CD14-positive monocyte (primary cell): ENCODE measurements at regions not wholly inside any gene's neighbourhood (a gene's known extent, or its start where the extent isn't known, plus 50 kb on each side); places are given as distances from the start of the nearest gene placed in this dataset.

Source experiments
- DNase-seq, 3 donors: peaks; one replicate each; pipeline ENCODE4 v3.0.0-alpha.2; 2011 to 2022
- H2AFZ ChIP-seq: 2 replicates; pipeline ENCODE4 v1.6.0; 2012; ENCODE audit warnings: mild to moderate bottlenecking, low read depth, low read length, inconsistent platforms; ENCODE audit not compliant: insufficient read depth, poor library complexity, severe bottlenecking
- H3K27ac ChIP-seq, 2 donors: 1 replicate in 1 of 2; 2 replicates in 1 of 2; pipeline ENCODE4 v1.5.1; 2012 to 2013; ENCODE audit warnings: low read length in 2 of 2, control low read depth in 1 of 2, inconsistent platforms in 1 of 2, low read depth in 1 of 2, mild to moderate bottlenecking in 1 of 2
- H3K27me3 ChIP-seq, 2 donors: one replicate each; pipeline versions ENCODE4 v1.6.0 to v1.6.1; 2011 to 2013; ENCODE audit warnings: low read length in 2 of 2; ENCODE audit not compliant: control insufficient read depth in 2 of 2, insufficient read depth in 2 of 2
- H3K36me3 ChIP-seq, 2 donors: replicated peaks in 1 of 2; 1 replicate in 1 of 2; 2 replicates in 1 of 2; pipeline versions ENCODE4 v1.5.1 to v1.6.1; 2012 to 2013; ENCODE audit warnings: low read length in 2 of 2, control low read depth in 1 of 2, inconsistent platforms in 1 of 2, mild to moderate bottlenecking in 1 of 2; ENCODE audit not compliant: insufficient read depth in 2 of 2, control insufficient read depth in 1 of 2
- H3K4me1 ChIP-seq, 2 donors: 1 replicate in 1 of 2; 2 replicates in 1 of 2; pipeline versions ENCODE4 v1.5.1 to v1.6.1; 2012 to 2013; ENCODE audit warnings: low read length in 2 of 2, control low read depth in 1 of 2, inconsistent platforms in 1 of 2, mild to moderate bottlenecking in 1 of 2, moderate library complexity in 1 of 2; ENCODE audit not compliant: insufficient read depth in 2 of 2, control insufficient read depth in 1 of 2
- H3K4me2 ChIP-seq: replicated peaks from 2 replicates; pipeline ENCODE3; 2012; ENCODE audit warnings: low read length, moderate library complexity, mild to moderate bottlenecking; ENCODE audit not compliant: poor library complexity, severe bottlenecking; ENCODE audit errors: extremely low read depth
- H3K4me3 ChIP-seq, 3 experiments: fragments of 200-600 bp in 1 of 3; sonication (generic) in 1 of 3; replicated peaks in 1 of 3; 1 replicate in 2 of 3; 2 replicates in 1 of 3; pipeline ENCODE4 v1.5.1; 2011 to 2013; ENCODE audit warnings: low read length in 3 of 3, mild to moderate bottlenecking in 3 of 3, control low read depth in 2 of 3, low read depth in 2 of 3, inconsistent platforms in 1 of 3, moderate library complexity in 1 of 3
- H3K79me2 ChIP-seq: 2 replicates; pipeline ENCODE4 v1.6.0; 2012; ENCODE audit warnings: mild to moderate bottlenecking, control low read depth, inconsistent platforms, low read length, moderate library complexity; ENCODE audit not compliant: insufficient read depth
- H3K9ac ChIP-seq: 2 replicates; pipeline ENCODE4 v1.6.0; 2017; ENCODE audit warnings: low read length, mild to moderate bottlenecking; ENCODE audit not compliant: insufficient read depth, poor library complexity, severe bottlenecking
- H3K9me3 ChIP-seq, 2 donors: replicated peaks in 1 of 2; 1 replicate in 1 of 2; 2 replicates in 1 of 2; pipeline versions ENCODE4 v1.5.1 to v1.6.1; 2012 to 2013; ENCODE audit warnings: low read length in 2 of 2, control low read depth in 1 of 2; ENCODE audit not compliant: control insufficient read depth in 1 of 2, insufficient read depth in 1 of 2
- H4K20me1 ChIP-seq: 2 replicates; pipeline ENCODE4 v1.6.0; 2012; ENCODE audit warnings: mild to moderate bottlenecking, low read length, control low read depth, moderate library complexity; ENCODE audit not compliant: insufficient read depth
- H3K27ac Mint-ChIP-seq, 7 donors: one replicate each; pipeline ENCODE4 v1.8.0; 2020; ENCODE audit warnings: mild to moderate bottlenecking in 7 of 7, mixed read lengths in 7 of 7, moderate library complexity in 6 of 7, inconsistent platforms in 2 of 7
- H3K27me3 Mint-ChIP-seq, 3 donors: one replicate each; pipeline ENCODE4 v1.8.0; 2021 to 2022; ENCODE audit warnings: low read depth in 3 of 3, mild to moderate bottlenecking in 3 of 3, mixed read lengths in 3 of 3, moderate library complexity in 3 of 3, inconsistent platforms in 1 of 3
- H3K36me3 Mint-ChIP-seq, 2 donors: one replicate each; pipeline ENCODE4 v1.8.0; 2020; ENCODE audit warnings: mixed read lengths in 2 of 2, inconsistent platforms in 1 of 2, mild to moderate bottlenecking in 1 of 2
- H3K4me1 Mint-ChIP-seq: one replicate; pipeline ENCODE4 v1.8.0; 2020; ENCODE audit warnings: mild to moderate bottlenecking, mixed read lengths
- H3K4me3 Mint-ChIP-seq, 2 donors: one replicate each; pipeline ENCODE4 v1.8.0; 2020; ENCODE audit warnings: mild to moderate bottlenecking in 2 of 2, mixed read lengths in 2 of 2, moderate library complexity in 1 of 2
- H3K9me3 Mint-ChIP-seq, 7 donors: one replicate each; pipeline ENCODE4 v1.8.0; 2020 to 2022; ENCODE audit warnings: mixed read lengths in 7 of 7, mild to moderate bottlenecking in 6 of 7, moderate library complexity in 6 of 7, inconsistent platforms in 2 of 7
- CTCF ChIP-seq: fragments of 200-600 bp; IDR thresholded peaks from one replicate; pipeline ENCODE4 v1.8.0; 2022; ENCODE audit warnings: antibody characterized with exemption, mild to moderate bottlenecking
- WGBS: methylation state at CpG from one replicate; pipeline ENCODE4 v1.1.5; 2013; ENCODE audit warnings: missing lambda C conversion rate; ENCODE audit not compliant: insufficient coverage; 5-methylcytosine and 5-hydroxymethylcytosine counted together
- intact Hi-C, 2 donors: fragments of 100-400 bp; cut with micrococcal nuclease; formaldehyde crosslinking; loops; one replicate each; pipeline versions ENCODE4 v1.15.0 to v1.15.1; 2023

- H3K4me1 Mint-ChIP-seq = peaks cover 6% of the 10 kb centered on the region
- peaks cover 0 to 7% (median 0%) of the 10 kb centered on the region in 3 donors for H3K27me3 Mint-ChIP-seq
- Histone ChIP-seq H3K4me1 (peaks cover 0 to 9% of the 10 kb centered on the region in 2 donors), H3K9ac (no peak overlapping the region), H3K4me2 (no peak overlapping the region), H3K4me3 (no peak overlapping the region), H3K27me3 (no peaks in the 10 kb centered on the region), H3K27ac (no peak overlapping the region), H3K79me2 (no peaks in the 10 kb centered on the region), H3K9me3 (peaks cover 0 to 17% of the 10 kb centered on the region in 2 donors), H2AFZ (no peak overlapping the region), H4K20me1 (no peaks in the 10 kb centered on the region), H3K36me3 (no peaks in the 10 kb centered on the region)
- no peak for TF ChIP-seq CTCF
- no peak for DNase-seq
- intact Hi-C loops = no loop called here
- H3K9me3 Mint-ChIP-seq = peaks cover 0 to 12% (median 0%) of the 10 kb centered on the region in 7 donors
- H3K27ac Mint-ChIP-seq = peak overlapping the region in 1 of 7 donors; percentile 55
- no peaks in the 10 kb centered on the region for H3K36me3 Mint-ChIP-seq
- H3K4me3 Mint-ChIP-seq = no peak overlapping the region
- WGBS = 93% methylated on average over 4 of the region's 7 CpGs
These were observed 1035.6 kb upstream of the TMEM132C start for GRCh38 chr12:127231371-127231770.

GRCh38 chr12:127233016-127233415 lies 1034.0 kb upstream of the TMEM132C start:
- DNase-seq = no peak
- Histone ChIP-seq H3K4me3 (no peak overlapping the region), H3K9me3 (peaks cover 0 to 17% of the 10 kb centered on the region in 2 donors), H3K9ac (no peak overlapping the region), H3K4me2 (no peak overlapping the region), H3K27me3 (no peaks in the 10 kb centered on the region), H3K4me1 (peaks cover 0 to 25% of the 10 kb centered on the region in 2 donors), H4K20me1 (no peaks in the 10 kb centered on the region), H2AFZ (no peak overlapping the region), H3K27ac (no peak overlapping the region), H3K36me3 (no peaks in the 10 kb centered on the region), H3K79me2 (no peaks in the 10 kb centered on the region)
- Mint-ChIP-seq H3K4me3 (no peak overlapping the region), H3K27ac (no peak overlapping the region), H3K36me3 (no peaks in the 10 kb centered on the region), H3K9me3 (peaks cover 0 to 12% (median 0%) of the 10 kb centered on the region in 7 donors), H3K4me1 (peaks cover 13% of the 10 kb centered on the region), H3K27me3 (peaks cover 0 to 2% (median 0%) of the 10 kb centered on the region in 3 donors)
- no peak for TF ChIP-seq CTCF
- intact Hi-C loops = no loop called here
- WGBS = no CpG with 5 or more reads among the region's 2 CpGs
